Psoas muscle (tissue), 7 donors: ENCODE measurements at regions not wholly inside any gene's neighbourhood (a gene's known extent, or its start where the extent isn't known, plus 50 kb on each side); places are given as distances from the start of the nearest gene placed in this dataset.

Experiments
- ATAC-seq, 4 donors: fragments of 200-7000 bp; cut with Tn5 transposase; one replicate each; pipeline ENCODE4 v1.9.1; 2020; ENCODE audit warnings: moderate library complexity in 3 of 4, mild to moderate bottlenecking in 2 of 4
- DNase-seq, 2 donors: peaks; one replicate each; pipeline ENCODE4 v3.0.0-alpha.2; 2020
- H3K27ac ChIP-seq: fragments of 200-600 bp; one replicate; pipeline ENCODE4 v1.8.0; 2022
- H3K27me3 ChIP-seq, 3 donors: fragments of 200-600 bp in 1 of 3; one replicate each; pipeline versions ENCODE4 v1.6.1 to v1.8.0; 2013 to 2022; ENCODE audit warnings: low read length in 2 of 3, mild to moderate bottlenecking in 2 of 3, moderate library complexity in 1 of 3; ENCODE audit not compliant: insufficient read depth in 3 of 3
- H3K36me3 ChIP-seq, 2 donors: fragments of 200-600 bp in 1 of 2; one replicate each; pipeline versions ENCODE4 v1.6.1 to v1.8.0; 2013 to 2022; ENCODE audit warnings: low read depth in 1 of 2, mild to moderate bottlenecking in 1 of 2, moderate library complexity in 1 of 2; ENCODE audit not compliant: insufficient read depth in 1 of 2
- H3K4me1 ChIP-seq: fragments of 200-600 bp; one replicate; pipeline ENCODE4 v1.8.0; 2022
- H3K4me3 ChIP-seq: fragments of 200-600 bp; one replicate; pipeline ENCODE4 v1.8.0; 2022; ENCODE audit warnings: mild to moderate bottlenecking
- H3K9me3 ChIP-seq: fragments of 200-600 bp; one replicate; pipeline ENCODE4 v1.8.0; 2022
- CTCF ChIP-seq: fragments of 200-600 bp; IDR thresholded peaks from one replicate; pipeline ENCODE4 v1.8.0; 2022; ENCODE audit warnings: antibody characterized with exemption
- WGBS, 3 donors: extraction: QIAGEN DNeasy Blood & Tissue Kit; methylation state at CpG; one replicate each; pipeline versions ENCODE4 v1.1.6 to v1.1.7; 2013; 5-methylcytosine and 5-hydroxymethylcytosine counted together
- intact Hi-C, 2 donors: fragments of 100-400 bp; cut with DNase I; formaldehyde crosslinking; loops; one replicate each; pipeline versions ENCODE4 v1.11.0 to v1.14.2; 2022
- donor health status: healthy with polysubstance abuse.
- donor health status: DM: no; HTN: no; CAD: no; lungs with moderate emphysema.
- donor health status: Bipolar disorder and iron deficiency.
- donor health status: healthy.
- donor health status: DM: yes; HTN: yes; CAD: no.
- donor health status: DM: no; HTN: no; CAD: no.
- donor health status: DM: yes; HTN: yes; CAD: no.

GRCh38 chr17:33986566-33986965 is 268.5 kb upstream of the CCL2 start:
- H3K9me3 ChIP-seq: no peaks in the 10 kb centered on the region
- DNase-seq: no peak
- intact Hi-C loops: no loop called here
- H3K27me3 ChIP-seq: no peaks in the 10 kb centered on the region
- H3K36me3 ChIP-seq: no peaks in the 10 kb centered on the region
- no peak for TF ChIP-seq CTCF
- ATAC-seq: no peak
- H3K4me3 ChIP-seq: no peak overlapping the region
- WGBS, 3 donors: 33 to 79% (median 61%) methylated on average over 2 of the region's 2 CpGs
- no peak overlapping the region for H3K27ac ChIP-seq
- H3K4me1 ChIP-seq: no peaks in the 10 kb centered on the region

GRCh38 chr17:33987162-33987561 is 267.9 kb upstream of the CCL2 start:
- ATAC-seq (peak in 1 of 4 donors; percentile 66), DNase-seq (no peak)
- intact Hi-C loops: no loop called here
- 28 to 81% (median 63%) methylated on average over 2 of the region's 2 CpGs for WGBS, 3 donors
- TF ChIP-seq CTCF: no peak
- Histone ChIP-seq H3K27ac (no peak overlapping the region), H3K36me3 (no peaks in the 10 kb centered on the region), H3K4me1 (no peaks in the 10 kb centered on the region), H3K4me3 (no peak overlapping the region), H3K9me3 (no peaks in the 10 kb centered on the region), H3K27me3 (no peaks in the 10 kb centered on the region)

- H3K4me3 ChIP-seq: no peak overlapping the region
- 37 to 49% (median 41%) methylated on average over 8 of the region's 8 CpGs for WGBS, 3 donors
- ATAC-seq (no peak), DNase-seq (no peak)
- no peaks in the 10 kb centered on the region for H3K27me3 ChIP-seq
- no peaks in the 10 kb centered on the region for H3K4me1 ChIP-seq
- no peaks in the 10 kb centered on the region for H3K36me3 ChIP-seq
- TF ChIP-seq CTCF: no peak
- H3K27ac ChIP-seq: no peak overlapping the region
- H3K9me3 ChIP-seq: no peaks in the 10 kb centered on the region
- intact Hi-C loops: no loop called here
Observed at GRCh38 chr17:33989361-33990148, 265.5 kb upstream of the CCL2 start.

GRCh38 chr17:33990943-33991706 is 264.0 kb upstream of the CCL2 start:
- DNase-seq (no peak), ATAC-seq (no peak)
- H3K4me1 ChIP-seq: no peaks in the 10 kb centered on the region
- WGBS, 3 donors: 43 to 62% (median 60%) methylated on average over 3 of the region's 3 CpGs
- no peak for TF ChIP-seq CTCF
- no peaks in the 10 kb centered on the region for H3K36me3 ChIP-seq
- no peak overlapping the region for H3K27ac ChIP-seq
- no peaks in the 10 kb centered on the region for H3K9me3 ChIP-seq
- H3K27me3 ChIP-seq: no peaks in the 10 kb centered on the region
- intact Hi-C loops: no loop called here
- no peak overlapping the region for H3K4me3 ChIP-seq
